HG02870 (cell line): ENCODE measurements at regions not wholly inside any gene's neighbourhood (a gene's known extent, or its start where the extent isn't known, plus 50 kb on each side); places are given as distances from the start of the nearest gene placed in this dataset.
"Not testable (repeated sequence)": the region's sequence is repeated elsewhere in the genome, so short reads cannot be mapped to it uniquely, and the experiment has no call there.

Experiments
- ATAC-seq: cut with Tn5 transposase; IDR thresholded peaks from one replicate; pipeline ENCODE4 v1.9.1; 2021; ENCODE audit warnings: mild to moderate bottlenecking, moderate library complexity; ENCODE audit not compliant: unreplicated experiment

DNA sequence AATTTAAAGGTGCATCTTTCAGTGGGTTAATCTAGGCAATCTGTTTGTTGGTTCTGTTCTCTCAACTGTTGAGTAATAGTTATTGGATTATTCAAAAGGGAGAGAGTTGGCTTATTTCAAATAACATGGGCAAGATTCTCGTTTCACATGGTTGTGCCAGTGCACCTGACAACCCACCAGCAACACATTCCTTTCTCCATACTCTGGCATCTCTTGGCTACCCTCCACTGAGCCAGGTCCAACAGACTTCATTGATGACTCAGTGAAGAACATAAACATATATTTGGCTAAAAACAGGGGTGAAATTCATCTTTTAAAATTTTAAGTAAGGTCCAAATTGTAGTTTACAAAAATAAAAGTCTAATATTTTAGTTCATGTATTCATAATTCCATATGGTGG, 967.2 kb downstream of the RPA4 start:
- ATAC-seq = no peak

DNA sequence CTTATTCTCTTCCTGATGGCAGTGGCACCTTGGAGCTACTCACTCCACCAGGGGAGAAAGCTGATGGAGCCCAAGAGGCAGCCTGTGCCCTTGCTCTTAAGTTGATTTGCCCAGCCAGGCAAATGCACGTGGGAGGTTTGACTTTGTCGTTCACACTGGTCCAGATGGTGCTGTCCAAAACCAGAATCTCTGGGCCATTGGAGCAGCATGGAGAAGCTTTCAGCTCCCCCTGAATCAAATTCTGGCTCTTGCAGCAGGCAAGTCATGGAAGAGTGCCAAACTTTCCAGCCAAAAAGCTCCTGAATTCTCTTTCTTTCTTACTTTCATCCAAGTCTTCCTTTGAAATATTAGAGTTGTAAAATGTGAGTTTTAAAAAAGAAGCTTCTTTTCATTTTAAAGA, 970.4 kb downstream of the RPA4 start:
- no peak for ATAC-seq

DNA sequence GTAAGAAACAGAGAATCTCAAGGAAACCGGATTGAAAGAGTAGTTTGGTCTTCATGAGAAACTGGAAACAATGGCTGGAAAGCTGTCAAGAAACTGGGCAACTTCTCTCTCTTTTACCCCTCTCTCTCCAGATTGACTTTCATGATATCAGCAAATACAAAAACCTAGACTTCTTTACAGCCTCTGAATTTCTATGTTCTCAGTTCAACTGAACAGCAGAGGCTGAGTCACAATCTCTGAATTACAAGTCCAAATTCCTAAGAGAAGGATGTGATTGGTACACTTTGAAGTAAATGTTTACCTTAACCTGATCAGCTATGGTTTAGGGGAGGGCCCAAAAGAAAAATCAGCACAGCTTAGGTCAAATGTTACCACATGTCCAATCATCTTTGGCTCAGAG, 974.9 kb downstream of the RPA4 start:
- no peak for ATAC-seq

DNA sequence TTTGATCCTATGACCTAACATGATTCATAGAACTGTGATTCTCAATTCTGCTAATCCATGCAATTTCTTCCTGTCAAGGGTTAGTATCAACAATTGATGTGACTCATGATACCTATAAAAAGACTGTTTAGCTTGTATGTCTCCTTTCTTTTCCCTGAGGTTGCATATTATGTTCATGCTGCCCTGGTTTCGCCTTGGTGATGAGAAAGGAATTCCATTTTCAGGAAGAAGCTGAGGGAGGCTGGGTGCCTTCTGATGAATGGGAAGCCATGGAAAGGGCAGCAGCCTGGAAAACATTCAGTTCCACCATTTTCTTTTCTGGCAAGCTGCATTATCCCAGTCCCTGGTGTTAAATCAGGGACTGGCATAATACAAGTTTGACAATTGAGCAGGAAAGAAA, 976.5 kb downstream of the RPA4 start:
- ATAC-seq = no peak

DNA sequence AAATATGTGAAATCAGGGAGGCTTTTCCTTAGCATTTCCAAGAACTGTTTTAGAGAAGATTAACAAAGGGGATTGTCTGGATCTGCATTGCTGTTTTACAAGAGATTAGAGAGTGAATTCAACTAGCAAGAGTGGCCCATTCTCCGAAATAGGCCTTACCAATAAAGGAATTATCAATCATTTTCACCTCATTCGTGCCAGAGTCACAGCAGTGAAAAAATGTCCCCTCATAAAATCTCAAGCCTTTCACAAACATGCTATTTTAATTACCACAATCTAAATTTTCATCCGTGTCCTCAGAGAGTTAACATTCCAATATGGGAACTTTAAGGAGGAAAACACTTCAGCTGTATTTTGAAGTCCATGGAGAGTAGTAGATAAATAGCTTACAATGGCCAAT, 979.6 kb downstream of the RPA4 start:
- no peak for ATAC-seq

DNA sequence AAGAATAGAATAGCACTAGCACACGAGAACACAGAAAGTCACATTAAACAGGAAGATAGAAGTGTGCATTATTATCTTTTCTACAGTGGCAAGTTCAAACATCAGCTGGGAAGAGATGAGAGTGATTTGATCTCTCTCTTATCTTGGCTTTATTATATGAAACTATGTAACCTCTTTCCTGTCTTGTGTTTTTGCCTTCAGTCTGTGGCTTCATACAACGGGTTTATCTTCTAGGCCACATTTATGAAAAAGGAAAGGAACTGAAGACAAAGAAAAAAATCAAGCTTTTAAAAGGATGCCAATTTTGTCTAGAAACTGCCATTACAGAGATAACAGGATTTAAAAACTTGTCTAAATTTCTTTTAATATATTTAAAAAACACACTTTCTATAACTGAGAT, 983.6 kb downstream of the RPA4 start:
- ATAC-seq = no peak

DNA sequence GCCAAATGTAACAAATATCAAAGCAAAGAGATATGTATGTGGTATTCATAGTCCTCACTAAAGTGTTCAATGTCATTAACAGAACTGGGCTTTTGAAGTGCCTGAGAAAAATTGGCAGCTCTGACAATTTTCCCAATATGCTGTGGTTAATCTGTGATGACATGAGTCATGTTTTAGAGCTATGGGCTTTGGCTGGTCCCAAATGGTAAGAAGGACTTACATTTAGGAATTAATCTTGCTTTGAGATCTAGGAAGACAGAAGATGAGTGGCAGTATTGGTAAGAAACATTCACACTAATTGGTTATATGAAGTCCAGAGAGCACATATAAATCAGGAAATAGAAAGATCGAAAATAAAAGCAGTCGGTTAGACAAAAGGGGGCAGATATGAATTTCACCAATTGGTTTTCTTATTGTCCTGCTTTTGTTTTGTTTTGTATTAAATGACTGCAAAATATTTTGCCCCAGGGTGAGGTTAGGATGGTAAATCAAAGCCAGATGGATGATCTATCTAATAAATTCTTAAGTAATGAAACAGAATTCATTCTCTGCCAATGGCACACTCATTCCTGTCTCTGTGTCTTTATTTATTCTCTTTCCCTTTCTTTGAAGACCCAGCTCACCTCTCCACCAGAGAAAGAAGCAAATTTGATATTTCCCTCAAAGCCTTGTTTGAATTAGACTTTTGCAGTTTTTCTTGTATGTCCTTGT, 993.1 kb downstream of the RPA4 start:
- no peak for ATAC-seq

DNA sequence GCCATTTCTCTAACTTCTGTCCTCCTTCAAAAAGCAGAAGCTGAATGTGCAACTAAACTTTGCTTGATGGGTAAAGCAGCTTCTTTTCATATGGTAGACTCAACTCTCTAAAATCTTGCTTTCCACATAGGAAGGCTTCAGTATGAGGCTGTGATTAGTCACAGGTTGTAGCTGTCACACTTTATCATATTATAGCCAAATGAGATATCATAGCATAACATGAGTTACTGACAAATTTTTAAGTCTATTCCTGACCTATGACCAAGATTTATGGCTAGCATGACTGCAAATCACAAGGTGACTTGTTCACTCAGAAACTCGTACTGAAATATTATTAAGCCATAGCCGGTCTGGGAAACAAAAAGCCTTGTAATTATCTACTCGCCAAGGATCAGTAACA, 998.6 kb downstream of the RPA4 start:
- ATAC-seq = no peak

DNA sequence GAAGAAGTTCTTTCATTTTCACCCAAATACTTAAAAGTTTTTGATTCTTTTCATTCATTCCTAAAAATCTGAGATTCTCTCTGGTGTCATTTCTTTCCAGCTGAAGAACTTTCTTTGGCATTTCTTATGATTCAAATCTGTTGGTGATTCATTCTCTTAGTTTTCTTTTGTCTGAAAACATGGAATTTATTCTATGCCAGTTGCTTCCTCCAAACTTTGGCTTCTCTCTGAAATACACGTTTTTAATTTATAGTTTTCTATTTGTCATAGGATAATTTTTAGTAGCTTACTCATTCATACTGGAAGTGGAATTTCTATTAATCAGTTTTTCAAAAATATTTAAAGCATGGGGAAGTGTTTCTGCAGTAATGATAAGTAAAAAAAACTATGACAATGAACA, 1012.0 kb downstream of the RPA4 start:
- no peak for ATAC-seq

DNA sequence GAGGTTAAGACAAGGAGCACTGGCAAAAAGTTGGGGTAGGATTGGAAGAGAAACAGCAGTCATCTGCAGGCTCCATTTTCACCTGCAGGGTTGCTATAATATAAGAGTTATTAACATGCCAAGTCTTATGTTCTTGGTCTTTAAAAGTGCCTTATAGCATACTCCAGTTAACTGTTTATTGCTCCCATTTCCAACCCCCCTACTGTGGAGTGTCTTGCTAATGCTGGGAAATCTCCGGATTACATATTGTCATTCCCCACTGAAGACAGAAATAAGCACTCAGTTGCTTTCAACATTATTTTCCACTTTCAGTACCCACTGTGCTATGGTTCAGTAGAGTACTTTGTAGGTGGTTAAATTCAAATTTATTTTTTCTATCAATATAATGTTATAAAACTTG, 1014.3 kb downstream of the RPA4 start:
- no peak for ATAC-seq

DNA sequence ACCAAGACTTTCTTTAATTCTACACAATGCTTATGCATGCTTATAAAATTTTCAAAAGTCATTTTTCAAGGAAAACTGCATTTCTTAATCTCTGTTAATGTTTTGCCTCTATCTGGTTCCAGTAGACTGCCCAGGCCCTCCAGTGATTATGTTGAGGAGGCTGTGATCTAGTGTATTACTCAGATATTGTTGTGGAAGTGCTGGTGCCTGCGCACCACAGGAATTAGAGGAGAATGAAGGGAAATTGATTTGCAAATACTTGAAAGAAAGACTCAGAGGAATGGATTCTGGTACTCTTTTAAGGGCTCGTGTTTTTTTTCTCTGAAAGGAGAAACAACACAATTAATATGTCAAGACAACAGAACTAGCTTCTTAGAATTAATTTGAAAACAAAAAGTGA, 1015.1 kb downstream of the RPA4 start:
- no peak for ATAC-seq

DNA sequence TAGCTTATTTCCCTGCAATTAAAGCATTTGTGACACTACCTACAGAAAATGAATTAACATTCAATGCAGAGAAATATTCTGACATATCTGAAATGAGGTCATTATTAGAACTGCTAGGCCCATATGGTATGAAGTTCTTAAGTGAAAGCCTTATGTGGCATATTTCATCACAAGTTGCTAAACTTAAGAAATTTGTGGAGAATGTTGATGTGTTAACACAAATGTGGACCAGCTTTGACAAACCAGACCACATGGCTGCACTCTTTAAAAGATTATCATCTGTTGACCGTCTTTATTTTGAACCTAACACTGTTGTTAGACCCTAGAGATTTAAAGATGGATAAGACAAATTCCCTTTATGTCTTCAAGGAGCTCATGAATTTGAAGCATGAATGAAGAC, 1024.1 kb downstream of the RPA4 start:
- ATAC-seq = no peak

DNA sequence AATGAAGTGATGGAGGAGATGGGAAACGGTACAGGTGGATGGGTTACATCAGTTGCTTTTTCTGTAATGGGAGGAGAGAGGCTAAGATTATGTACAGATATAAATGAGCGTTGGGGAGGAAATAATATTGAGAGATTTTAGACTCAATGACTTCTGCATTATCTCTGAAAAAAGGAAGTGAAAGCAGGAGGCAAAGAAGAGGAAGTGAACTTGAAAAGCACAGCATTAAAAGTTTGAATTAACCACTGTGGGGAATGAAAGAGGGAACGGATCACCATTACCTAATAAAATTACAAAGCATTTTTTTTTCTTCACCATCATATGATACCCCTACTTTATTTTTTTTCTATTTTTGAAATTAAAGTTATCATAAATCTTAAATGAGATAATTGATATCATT, 1025.5 kb downstream of the RPA4 start:
- ATAC-seq = peak; percentile 94

DNA sequence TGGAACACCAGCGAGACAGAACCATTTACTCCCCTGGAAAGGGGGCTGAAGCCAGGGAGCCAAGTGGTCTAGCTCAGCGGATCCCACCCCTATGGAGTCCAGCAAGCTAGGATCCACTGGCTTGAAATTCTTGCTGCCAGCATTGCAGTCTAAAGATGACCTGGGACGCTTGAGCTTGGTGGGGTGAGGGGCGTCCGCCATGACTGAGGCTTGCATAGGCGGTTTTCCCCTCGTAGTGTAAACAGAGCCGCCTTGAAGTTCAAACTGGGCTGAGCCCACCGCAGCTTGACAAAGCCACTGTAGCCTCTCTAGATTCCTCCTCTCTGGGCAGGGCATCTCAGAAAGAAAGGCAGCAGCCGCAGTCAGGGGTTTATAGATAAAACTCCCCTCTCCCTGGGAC, 1031.7 kb downstream of the RPA4 start:
- not testable (repeated sequence) for ATAC-seq

DNA sequence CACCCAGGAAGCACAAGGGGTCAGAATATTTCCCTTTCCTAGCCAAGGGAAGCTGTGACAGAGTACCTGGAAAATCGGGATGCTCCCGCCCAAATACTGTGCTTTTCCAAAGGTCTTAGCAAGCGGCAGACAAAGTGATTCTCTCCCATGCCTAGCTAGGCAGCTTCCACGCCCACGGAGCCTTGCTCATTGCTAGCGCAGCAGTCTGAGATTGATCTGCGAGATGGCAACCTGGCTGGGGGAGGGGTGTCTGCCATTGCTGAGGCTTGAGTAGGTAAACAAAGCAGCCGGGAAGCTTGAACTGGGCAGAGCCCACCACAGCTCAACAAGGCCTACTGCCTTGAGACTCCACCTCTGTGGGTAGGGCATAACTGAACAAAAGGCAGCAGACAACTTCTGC, 1037.5 kb downstream of the RPA4 start:
- not testable (repeated sequence) for ATAC-seq

DNA sequence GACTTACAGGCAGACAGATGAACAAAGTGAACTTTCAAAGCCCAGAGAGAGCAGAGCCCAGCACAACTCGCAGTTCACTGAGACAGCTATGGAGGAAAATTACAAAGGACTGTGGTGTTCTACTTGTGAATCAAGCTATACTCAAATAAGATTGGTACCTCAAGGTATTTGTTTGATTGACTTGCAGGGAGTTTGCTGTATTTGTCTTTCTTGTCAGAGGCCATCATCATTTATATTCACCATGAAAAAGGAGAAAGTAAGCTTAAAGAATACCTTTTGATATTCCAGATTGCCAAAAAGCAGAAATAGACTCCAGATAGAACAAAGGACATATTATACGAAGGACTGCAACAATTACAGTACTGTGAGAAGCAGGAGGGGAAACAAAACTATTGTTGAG, 1047.9 kb downstream of the RPA4 start:
- ATAC-seq = no peak

DNA sequence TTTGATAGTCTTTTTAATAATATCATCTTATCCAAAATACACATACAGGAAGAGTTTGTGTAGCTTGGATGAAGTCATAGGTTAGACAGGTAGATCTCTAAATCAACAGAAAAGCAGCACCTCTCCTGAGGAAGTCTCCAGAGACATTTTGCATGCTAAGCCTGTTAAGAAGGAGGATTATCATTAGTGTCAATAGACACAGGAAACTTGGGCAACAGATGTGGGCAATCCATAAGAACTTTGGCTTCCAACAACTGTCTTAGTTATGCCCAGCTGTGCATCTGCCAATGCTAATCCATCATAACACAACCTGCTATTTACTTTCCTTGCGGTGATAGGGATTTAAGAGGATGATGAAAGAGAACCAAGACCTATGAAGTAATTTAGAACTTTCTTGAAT, 1052.6 kb downstream of the RPA4 start:
- no peak for ATAC-seq

DNA sequence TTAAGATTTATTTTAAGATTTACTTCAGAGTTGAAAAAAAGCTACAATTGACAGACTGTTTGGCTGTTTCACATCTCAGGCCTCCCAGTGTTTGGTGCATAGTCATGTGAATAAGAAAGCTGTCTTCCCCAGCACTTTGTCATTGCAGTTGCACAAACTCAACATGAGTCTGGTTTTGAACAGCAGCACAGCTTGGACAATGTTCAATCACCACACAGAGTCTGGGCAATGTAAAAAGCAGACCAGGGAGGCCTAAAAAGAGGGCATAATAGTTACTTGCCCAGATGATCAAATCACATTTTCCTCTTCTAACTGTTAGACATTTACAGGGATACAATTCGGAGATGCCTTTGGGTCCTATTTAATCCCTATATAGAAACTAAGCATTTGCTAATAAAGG, 1055.0 kb downstream of the RPA4 start:
- ATAC-seq = no peak

DNA sequence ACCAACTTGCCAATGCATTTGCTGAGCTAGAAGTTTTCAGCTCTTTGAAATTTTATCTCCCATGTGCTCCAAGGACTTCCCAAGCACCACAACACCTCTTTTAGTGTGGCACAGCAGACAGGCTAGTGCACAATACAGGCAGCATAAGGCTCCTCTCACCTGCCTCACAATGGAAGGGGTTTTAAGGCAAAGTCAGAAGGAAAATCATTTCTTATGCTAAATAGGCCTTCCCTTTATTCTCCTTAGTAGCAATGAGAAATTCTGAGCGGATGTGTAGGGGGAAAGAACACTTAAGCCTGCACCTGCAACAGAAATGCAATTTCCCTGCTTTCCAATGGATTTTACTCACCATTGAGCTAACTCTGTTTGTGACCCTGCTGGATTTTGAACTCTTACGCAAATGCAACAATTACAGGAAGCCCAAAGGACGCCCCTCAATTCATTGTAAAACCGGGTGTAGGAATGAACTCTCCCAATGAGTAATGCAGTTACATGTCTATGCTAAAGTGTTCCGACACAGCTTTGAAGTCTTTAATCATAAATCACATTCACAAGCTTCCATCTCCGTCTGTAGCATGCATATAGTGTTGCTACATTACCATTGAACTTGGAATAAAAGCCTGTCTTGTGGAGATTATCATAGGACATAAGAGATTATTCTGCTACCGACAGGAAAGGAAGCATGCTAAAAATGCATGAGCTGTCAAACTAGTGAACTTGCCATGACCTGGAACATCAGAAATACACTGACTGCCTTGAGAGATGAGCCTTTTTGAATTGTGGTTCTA, 1084.9 kb downstream of the RPA4 start:
- ATAC-seq = no peak

DNA sequence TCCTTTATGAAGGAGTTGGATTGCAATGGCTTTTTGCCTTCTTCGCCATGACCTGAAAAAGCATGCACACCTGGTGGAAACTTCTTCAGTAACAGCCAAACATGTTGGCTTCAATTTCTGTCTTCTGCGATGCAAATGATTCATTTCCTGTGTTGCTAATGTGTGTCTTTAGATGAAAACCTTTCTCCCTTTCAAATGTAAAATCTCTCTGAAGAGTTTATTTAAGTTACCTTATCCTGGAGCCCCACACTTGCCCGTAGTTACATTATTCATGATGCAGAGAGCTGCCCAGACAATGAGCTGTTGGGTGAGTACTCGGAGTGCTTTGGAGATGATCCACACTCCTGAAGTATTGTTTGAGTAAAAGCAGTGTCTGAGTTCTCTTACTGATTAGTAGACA, 1100.9 kb downstream of the RPA4 start:
- ATAC-seq = no peak

DNA sequence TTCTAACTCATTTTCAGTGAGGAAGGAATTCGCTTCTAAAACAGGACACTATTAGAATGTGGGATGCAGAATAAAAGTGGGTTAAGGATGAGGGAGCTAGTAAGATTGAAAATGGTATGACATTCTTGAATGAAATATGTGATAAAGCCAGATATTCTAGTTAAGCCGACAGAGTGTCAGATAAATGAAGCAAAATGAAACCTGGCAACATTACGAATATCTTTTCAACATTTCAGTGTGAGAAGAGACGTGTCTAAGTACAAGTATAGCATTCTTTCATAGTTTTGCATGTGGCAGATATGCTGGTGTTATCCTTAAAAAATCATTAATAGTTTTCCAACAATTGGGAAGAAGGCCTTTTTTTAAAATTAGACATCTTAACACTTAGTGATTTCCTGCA, 1101.4 kb downstream of the RPA4 start:
- ATAC-seq = no peak

DNA sequence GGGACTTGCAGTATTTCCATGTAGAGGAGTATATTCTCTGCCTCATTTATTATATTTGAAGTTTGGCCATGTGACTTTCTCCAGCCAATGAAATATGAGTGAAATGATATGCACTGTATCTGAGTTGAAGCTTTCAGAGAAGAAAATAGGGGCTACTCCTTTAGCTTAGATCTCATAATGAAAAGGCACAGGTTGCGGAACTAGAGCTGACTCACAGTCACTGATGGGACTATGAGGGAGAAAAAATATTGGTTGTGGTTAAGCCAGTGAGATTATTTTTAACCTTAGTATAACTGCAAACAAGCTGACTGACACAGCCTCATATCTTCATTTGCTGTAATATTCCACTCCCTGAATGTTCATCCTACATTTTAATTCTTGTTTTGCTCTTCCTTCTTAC, 1104.3 kb downstream of the RPA4 start:
- ATAC-seq = no peak

DNA sequence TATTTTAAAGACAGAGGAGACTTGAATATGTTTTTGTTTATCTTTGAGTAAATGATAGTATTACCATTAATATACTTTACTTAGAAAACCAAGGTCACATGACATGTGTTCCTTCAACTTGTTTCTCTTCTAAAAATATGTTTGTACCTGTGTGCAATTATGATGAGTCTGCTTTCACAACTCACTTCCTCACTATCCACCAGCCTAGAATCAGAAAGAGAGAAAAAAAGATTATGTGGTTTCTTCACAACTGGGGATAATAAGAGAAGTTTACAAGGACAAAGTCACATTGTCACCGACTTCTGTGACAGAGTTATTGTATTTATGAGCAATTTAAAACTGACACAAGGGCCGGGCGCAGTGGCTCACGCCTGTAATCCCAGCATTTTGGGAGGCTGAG, 1112.1 kb downstream of the RPA4 start:
- ATAC-seq = no peak
